C4-2B (cell line): ENCODE measurements at regions not wholly inside any gene's neighbourhood (a gene's known extent, or its start where the extent isn't known, plus 50 kb on each side); places are given as distances from the start of the nearest gene placed in this dataset.

Experiments
- CTCF ChIP-seq: fragments of 450-650 bp; conservative IDR thresholded peaks from 2 replicates; pipeline ENCODE4 v1.5.1; 2017; ENCODE audit warnings: mild to moderate bottlenecking
- ZFX ChIP-seq: fragments of 450-650 bp; IDR thresholded peaks from 2 replicates; pipeline ENCODE4 v1.6.1; 2017

GRCh38 chr2:59314031-59314766 is 1073.1 kb upstream of the FANCL start:
- TF ChIP-seq CTCF (no peak), ZFX (no peak)
